Nucleus accumbens (tissue), 56 donors: ENCODE measurements at regions not wholly inside any gene's neighbourhood (a gene's known extent, or its start where the extent isn't known, plus 50 kb on each side); places are given as distances from the start of the nearest gene placed in this dataset.
"Not testable (repeated sequence)": the region's sequence is repeated elsewhere in the genome, so short reads cannot be mapped to it uniquely, and the experiment has no call there.

Experiments
- DNase-seq, 56 donors: peaks; one replicate each; lab custom pipeline; 2025; lab: John Stamatoyannopoulos, UW

DNA sequence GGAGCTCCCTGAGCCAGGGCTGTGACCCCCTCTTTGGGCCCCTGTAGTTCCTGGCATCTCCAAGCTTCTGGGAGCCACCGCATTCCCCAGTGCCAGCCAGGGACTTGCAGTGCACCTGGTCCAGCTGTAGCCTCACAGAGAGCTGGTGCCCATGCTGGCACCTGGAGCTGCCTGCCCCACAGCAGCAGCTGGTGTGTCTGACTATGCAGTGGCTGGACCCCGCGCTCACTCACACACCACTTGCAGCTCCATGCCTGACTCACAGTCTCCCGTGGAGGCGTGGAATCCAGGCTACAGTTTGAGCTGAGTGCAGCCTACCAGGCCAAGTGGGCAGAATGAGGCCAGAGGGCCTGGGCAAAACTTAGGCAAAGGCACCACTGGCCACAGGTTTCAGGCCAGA lies 102.2 kb upstream of the NAMPT start:
- DNase-seq = no peak

DNA sequence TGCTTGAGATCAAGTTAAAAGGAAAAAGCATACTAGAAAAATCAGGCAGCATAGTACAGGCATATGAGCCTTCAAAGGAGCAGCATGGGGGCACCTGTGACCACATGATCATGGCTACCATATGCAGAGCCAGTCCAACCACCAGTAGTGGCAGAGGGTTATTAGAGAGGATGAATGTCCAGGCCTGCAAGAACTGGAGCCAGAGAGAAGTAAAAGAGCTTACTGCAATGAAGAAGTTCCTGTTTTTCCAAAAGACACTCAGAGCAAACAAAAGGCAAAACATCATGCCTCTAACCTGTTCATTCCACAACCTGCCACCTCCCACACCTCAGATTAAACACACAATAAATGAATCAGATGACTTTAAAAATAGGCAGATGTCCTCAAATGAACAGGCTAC lies 99.6 kb upstream of the NAMPT start:
- DNase-seq = no peak

- no peak for DNase-seq
Measured at GRCh38 chr7:106382929-106383328, 98.1 kb upstream of the NAMPT start.

DNA sequence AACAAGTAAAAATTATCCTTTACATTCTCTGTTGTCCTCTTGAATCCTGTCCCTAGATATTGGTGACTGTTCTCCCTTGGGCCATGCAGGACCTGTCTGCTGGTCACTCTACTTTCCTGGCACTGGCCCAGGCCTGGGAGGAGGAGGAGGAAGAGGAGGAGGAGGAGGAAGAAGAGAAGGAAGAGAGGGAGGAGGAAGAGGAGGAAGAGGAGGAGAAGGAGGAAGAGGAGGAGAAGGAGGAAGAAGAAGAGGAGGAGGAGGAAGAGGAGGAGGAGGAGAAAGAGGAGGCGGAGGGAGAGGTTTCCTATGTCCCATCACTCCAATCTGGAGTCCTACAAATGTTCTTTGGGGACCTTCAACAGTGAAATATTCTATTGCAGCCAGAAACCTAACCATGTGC lies 97.3 kb upstream of the NAMPT start:
- no peak for DNase-seq

GRCh38 chr7:106381252-106381651 lies 96.5 kb upstream of the NAMPT start:
- no peak for DNase-seq

GRCh38 chr7:106377847-106378361 lies 93.1 kb upstream of the NAMPT start:
- no peak for DNase-seq

DNA sequence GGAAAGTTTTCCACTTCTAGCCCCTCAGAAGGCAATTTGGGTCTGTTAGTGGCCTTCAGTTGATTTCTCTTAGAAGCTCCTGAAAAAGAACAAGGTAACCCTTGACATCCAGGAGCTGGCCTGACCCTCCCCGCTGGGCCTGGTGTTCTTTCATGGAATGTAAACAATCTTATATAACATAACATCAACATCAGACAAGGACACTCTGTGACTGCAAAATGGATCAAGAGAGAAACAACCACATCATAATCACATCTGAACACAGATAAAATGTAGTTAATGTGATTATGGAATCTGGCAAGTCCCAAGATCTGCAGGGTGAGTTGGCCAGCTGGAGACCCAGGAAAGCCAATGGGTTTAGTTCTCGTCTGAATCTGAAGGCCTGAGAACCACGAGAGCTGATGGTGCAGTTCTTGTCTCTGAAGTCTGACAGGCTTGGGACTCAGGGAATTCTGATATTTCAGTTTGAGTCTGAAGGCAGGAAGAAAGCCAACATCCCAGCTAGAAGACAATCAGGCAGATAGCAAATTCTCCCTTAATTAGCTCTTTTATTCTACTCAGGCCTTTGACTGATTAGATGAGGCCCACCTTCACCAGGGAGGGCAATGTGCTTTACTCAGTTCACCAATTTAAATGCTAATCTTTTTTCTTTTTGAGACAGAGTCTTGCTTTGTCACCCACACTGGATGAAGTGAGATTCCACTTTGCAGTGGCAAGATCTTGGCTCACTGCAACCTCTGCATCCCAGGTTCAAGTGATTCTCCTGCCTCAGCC lies 91.4 kb upstream of the NAMPT start:
- no peak for DNase-seq

GRCh38 chr7:106375499-106375898 lies 90.7 kb upstream of the NAMPT start:
- no peak for DNase-seq

GRCh38 chr7:106374437-106374836 lies 89.7 kb upstream of the NAMPT start:
- no peak for DNase-seq

DNA sequence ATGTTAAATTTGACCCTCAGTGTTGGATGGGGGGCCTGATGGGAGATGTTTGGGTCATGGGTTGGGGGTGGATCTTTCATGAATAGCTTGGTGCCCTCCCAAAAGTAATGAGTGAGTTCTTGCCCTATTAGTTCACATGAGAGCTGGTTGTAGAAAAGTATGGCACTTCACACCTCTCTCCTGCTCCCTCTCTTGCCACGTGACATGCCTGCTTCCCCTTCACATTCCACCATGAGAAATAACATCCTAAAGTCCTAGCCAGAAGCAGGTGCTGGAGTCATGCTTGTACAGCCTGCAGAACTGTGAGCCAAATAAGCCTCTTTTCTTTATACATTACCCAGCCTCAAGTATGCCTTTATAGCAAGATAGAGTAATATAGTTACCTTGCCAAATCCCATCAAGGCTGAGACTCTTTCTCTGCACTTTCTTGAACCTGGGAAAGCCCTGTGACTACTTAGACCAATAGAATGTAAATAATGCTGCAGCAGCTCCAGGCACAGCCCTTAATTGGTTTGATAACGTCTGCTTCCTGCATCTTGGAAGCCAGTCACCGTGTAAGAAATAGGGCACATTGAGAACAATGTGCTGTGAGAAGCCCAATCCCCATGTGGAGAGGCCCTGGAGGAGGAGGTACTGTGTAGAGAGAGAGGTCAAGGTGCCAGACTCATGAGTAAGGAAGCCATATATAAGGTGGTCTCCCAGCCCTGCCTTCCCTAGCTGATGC lies 88.0 kb upstream of the NAMPT start:
- no peak for DNase-seq

GRCh38 chr7:106372126-106372525 lies 87.3 kb upstream of the NAMPT start:
- DNase-seq = no peak

- DNase-seq = no peak
Measured at GRCh38 chr7:106371629-106372028, 86.8 kb upstream of the NAMPT start.

DNA sequence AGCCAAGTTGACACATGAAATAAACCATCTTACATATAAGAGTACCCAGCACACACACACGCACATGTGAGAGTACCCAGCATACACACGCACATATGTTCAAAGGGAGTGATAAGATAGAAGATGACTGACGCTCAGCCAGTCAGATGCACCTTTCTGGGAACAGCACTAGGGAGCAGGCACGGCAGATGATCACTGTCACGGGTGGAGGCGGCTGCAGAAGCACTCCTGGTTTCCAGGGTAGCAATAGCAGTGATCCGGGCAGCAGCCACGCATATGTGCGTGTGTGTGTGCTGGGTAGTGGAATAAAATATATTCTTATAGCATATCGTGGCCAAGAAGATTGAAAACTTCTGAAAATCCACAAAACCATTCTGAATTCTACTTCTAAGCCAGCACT lies 85.8 kb upstream of the NAMPT start:
- peak in 25 of 56 donors; percentile 2 to 62 (median 12) for DNase-seq

GRCh38 chr7:106369816-106370215 lies 85.0 kb upstream of the NAMPT start:
- DNase-seq = no peak

GRCh38 chr7:106369352-106369751 lies 84.6 kb upstream of the NAMPT start:
- no peak for DNase-seq

DNA sequence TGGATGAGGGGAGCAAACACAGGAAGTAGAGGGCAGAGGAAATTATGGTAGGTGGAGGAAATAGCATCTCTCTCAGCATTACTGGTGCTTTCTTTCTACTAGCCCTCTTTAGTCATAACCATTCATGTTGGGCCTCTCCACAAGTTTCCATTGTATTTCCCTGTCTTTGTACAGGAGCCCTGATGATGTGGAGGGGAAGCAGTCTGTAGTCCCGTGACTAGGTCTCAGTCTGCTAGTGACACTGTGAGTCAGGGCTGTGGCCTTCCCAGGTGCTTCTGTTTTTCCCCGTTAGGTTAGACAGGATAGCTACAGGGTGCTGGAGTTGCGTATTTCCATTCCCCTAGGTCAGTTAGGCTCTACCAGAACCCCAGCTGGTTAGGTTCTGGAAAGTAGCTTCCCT lies 82.9 kb upstream of the NAMPT start:
- no peak for DNase-seq

DNA sequence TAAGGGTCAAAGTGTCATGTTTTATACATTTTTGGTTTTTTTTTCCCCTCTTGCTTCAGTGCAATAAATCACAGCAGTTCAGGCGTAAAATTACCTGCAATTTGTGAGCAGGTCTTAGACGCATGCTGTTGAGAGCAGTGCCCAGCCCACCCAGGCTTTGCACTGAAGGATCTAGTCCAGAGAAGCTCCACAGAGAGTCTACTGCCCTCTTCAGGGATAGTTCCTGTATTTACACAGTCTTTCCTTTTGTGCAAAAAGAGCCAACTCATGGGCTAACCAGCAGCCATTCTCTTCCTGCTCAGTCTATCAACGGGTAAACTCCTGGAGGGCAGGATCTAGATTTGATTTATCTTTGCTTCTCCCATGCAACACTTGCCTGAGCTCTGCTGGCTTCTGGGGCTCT lies 82.2 kb upstream of the NAMPT start:
- no peak for DNase-seq

- DNase-seq = no peak
Measured at GRCh38 chr7:106365252-106366005, 80.6 kb upstream of the NAMPT start.

- not testable (repeated sequence) for DNase-seq
Measured at GRCh38 chr7:106362507-106362906, 77.7 kb upstream of the NAMPT start.

DNA sequence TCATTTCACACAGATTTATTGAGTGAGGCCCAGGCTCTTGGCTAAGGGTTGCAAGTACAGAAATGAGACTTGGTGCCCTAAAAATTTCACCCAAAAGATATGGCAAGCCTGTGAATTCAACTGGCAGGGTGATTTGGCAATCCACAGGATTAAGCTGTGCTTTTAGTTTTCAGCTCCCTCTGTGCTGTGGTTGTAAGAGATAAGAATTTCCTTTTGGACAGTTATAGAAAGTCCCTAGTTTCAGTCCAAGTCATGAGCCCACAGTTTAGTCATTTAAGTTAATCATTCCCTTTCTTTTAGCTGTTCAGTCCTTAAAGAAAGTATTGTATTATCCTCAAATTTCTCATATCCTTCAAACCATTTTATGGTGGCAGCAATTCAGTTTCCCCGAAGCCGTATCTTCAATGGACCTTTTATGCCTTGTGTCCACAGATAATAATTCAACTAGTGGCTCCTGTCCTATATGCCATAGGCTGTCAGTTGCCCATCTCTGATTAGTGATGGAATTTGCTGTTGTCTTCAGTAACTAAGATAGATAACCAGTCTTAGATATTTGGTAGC lies 73.4 kb upstream of the NAMPT start:
- no peak for DNase-seq

DNA sequence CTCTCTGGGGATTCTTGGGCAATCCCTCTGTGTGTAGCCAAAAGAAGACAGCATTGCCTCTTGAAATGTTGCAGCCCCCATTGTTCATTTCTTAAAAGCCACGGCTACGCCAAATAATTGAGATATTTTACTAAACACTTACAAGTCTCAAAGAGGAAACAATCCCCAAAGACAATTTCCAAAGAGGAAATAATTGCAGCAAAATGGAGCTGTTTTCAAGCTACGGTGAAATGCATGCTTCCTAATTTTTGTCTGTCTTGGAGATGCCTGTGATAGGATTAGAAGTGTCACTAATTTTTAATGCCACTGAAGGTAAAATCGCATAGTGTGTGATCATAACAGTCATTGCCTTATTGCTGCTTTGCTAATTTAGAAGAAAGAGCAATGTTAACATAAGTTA lies 72.9 kb upstream of the NAMPT start:
- no peak for DNase-seq
